Osteocyte (in vitro differentiated cells): ENCODE measurements at regions not wholly inside any gene's neighbourhood (a gene's known extent, or its start where the extent isn't known, plus 50 kb on each side); places are given as distances from the start of the nearest gene placed in this dataset.

Experiments
- DNase-seq: peaks from one replicate; pipeline ENCODE4 v3.0.0; 2021; ENCODE audit warnings: mixed read lengths; ENCODE audit not compliant: unreplicated experiment; ENCODE audit errors: extremely low spot score
- H3K27ac Mint-ChIP-seq: one replicate; pipeline ENCODE4 v1.8.0; 2021; ENCODE audit warnings: mild to moderate bottlenecking, mixed read lengths; ENCODE audit not compliant: unreplicated experiment
- H3K27me3 Mint-ChIP-seq: one replicate; pipeline ENCODE4 v1.8.0; 2021; ENCODE audit warnings: mixed read lengths; ENCODE audit not compliant: unreplicated experiment
- H3K36me3 Mint-ChIP-seq: one replicate; pipeline ENCODE4 v1.8.0; 2021; ENCODE audit warnings: mixed read lengths; ENCODE audit not compliant: unreplicated experiment
- H3K4me1 Mint-ChIP-seq: one replicate; pipeline ENCODE4 v1.8.0; 2021; ENCODE audit warnings: mixed read lengths; ENCODE audit not compliant: unreplicated experiment
- H3K4me3 Mint-ChIP-seq: one replicate; pipeline ENCODE4 v1.8.0; 2021; ENCODE audit warnings: mild to moderate bottlenecking, moderate library complexity, mixed read lengths; ENCODE audit not compliant: unreplicated experiment
- H3K9me3 Mint-ChIP-seq: one replicate; pipeline ENCODE4 v1.8.0; 2021; ENCODE audit warnings: mixed read lengths; ENCODE audit not compliant: unreplicated experiment
- TF ChIP-seq, protein P1 (sequence below): fragments of 200-600 bp; sonication (generic); IDR thresholded peaks from 2 replicates; pipeline ENCODE4 v1.5.0; 2021; ENCODE audit warnings: antibody characterized with exemption, mild to moderate bottlenecking, moderate library complexity

DNA sequence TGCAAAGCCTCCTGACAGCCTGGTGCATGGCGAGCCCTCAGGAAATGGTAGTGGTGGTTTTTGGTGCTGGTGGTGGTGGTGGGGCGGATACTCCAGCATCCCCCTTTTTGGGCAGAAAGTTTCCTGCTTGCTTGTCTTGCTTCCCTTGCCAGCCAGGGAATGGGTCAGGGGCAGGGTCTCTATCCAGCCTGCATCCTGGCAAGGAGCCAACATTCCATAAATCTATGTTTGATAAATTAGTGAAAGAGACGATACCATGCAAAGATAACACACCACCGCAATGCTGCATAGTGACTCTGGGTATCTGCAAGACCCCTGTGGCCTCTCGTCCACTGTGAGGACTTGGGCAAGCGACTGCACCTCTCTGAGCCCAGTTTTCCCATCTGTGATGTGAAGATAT lies 246.2 kb downstream of the LRFN2 start:
- Mint-ChIP-seq H3K4me1 (no peaks in the 10 kb centered on the region), H3K27ac (no peak overlapping the region), H3K4me3 (no peak overlapping the region), H3K9me3 (no peaks in the 10 kb centered on the region), H3K36me3 (no peaks in the 10 kb centered on the region), H3K27me3 (peaks cover 38% of the 10 kb centered on the region)
- TF ChIP-seq, protein P1, sequence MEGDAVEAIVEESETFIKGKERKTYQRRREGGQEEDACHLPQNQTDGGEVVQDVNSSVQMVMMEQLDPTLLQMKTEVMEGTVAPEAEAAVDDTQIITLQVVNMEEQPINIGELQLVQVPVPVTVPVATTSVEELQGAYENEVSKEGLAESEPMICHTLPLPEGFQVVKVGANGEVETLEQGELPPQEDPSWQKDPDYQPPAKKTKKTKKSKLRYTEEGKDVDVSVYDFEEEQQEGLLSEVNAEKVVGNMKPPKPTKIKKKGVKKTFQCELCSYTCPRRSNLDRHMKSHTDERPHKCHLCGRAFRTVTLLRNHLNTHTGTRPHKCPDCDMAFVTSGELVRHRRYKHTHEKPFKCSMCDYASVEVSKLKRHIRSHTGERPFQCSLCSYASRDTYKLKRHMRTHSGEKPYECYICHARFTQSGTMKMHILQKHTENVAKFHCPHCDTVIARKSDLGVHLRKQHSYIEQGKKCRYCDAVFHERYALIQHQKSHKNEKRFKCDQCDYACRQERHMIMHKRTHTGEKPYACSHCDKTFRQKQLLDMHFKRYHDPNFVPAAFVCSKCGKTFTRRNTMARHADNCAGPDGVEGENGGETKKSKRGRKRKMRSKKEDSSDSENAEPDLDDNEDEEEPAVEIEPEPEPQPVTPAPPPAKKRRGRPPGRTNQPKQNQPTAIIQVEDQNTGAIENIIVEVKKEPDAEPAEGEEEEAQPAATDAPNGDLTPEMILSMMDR = no peak
- DNase-seq = no peak

DNA sequence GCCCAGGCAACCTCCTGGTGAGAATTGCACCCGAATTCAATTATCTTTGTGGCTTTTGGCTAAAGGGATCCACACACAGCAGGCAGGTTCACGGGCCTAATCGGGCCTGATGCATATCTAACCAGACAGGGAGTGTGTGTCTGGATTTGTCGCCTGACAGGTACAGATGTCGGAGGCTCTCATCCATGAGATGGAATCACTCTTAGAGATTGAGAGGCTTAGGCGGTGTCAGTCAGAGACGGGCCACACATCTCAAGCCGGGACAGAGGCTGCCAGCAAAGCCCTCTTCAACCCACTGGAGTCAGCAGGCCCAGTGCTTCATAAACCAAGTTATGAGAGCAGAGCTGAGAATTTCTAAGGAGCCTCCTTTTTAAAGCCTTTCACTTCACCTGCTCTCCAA lies 247.0 kb downstream of the LRFN2 start:
- DNase-seq = no peak
- TF ChIP-seq, protein P1 = no peak
- H3K36me3 Mint-ChIP-seq = no peaks in the 10 kb centered on the region
- H3K27me3 Mint-ChIP-seq = peaks cover 46% of the 10 kb centered on the region
- H3K9me3 Mint-ChIP-seq = no peaks in the 10 kb centered on the region
- H3K4me3 Mint-ChIP-seq = no peak overlapping the region
- H3K4me1 Mint-ChIP-seq = no peaks in the 10 kb centered on the region
- no peak overlapping the region for H3K27ac Mint-ChIP-seq

DNA sequence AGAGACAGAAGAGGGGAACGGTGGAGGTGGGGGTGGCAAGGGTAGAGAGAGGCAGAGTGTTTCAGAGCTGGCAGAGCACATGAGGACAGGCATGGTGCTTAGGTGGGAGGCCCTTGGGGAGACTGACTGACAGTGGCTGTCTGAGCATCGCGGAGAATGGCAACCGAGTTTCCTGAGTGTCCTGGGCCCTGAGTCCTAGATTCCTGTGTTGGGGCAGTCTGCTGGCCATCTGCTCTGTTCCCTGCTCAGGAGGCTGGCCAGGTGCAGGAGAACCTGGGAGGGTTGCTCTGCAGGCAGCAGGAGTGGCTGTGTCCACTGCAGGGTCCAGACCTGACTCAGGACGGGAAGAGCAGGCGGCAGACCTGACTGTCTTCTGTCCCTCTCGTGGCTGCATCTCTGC lies 248.9 kb downstream of the LRFN2 start:
- H3K4me3 Mint-ChIP-seq = no peak overlapping the region
- H3K4me1 Mint-ChIP-seq = no peaks in the 10 kb centered on the region
- H3K9me3 Mint-ChIP-seq = no peaks in the 10 kb centered on the region
- H3K27ac Mint-ChIP-seq = no peak overlapping the region
- H3K36me3 Mint-ChIP-seq = no peaks in the 10 kb centered on the region
- DNase-seq = no peak
- H3K27me3 Mint-ChIP-seq = peaks cover 49% of the 10 kb centered on the region
- TF ChIP-seq, protein P1 = no peak

DNA sequence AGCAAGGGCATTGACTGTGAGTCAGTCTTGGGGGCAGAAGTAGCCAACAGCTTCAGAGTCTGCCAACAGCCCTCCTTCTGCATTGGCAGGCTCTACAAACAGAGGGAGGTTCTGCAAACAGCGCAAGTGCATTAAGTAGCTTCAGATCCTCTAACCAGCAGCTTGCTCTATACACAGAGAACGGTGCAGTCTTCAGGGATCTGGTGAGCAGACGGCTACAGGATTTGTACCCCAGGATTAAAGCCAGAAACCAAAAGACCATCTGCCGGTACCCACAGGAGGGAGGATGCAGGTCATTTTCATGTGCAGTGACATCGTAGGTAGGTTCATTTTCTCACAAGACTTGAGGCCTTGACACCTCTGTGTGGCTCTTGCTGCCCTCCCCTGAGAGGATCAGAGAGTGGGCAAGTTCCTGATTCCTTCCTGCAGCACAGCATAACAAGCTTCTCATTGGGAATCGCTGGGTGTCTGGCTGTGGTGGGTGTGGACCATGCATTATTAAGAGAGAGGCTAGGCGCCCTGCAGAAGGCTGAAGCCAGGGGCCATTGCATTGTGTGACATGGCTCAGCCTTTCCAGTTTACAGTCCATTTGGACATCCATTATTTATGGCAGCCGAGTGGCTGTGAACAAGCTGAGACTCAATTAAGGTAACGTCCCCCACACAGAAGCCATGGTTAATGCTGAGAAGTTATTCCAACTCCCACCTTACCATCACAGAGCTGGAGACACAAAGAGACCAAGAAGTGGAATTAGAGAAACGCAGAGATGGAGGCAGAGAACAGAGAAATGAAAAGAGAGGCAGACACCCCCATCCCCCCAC lies 250.0 kb downstream of the LRFN2 start:
- H3K4me3 Mint-ChIP-seq = no peak overlapping the region
- no peak for DNase-seq
- H3K36me3 Mint-ChIP-seq = no peaks in the 10 kb centered on the region
- H3K9me3 Mint-ChIP-seq = no peaks in the 10 kb centered on the region
- H3K4me1 Mint-ChIP-seq = no peaks in the 10 kb centered on the region
- TF ChIP-seq, protein P1 = no peak
- no peak overlapping the region for H3K27ac Mint-ChIP-seq
- peaks cover 49% of the 10 kb centered on the region for H3K27me3 Mint-ChIP-seq

DNA sequence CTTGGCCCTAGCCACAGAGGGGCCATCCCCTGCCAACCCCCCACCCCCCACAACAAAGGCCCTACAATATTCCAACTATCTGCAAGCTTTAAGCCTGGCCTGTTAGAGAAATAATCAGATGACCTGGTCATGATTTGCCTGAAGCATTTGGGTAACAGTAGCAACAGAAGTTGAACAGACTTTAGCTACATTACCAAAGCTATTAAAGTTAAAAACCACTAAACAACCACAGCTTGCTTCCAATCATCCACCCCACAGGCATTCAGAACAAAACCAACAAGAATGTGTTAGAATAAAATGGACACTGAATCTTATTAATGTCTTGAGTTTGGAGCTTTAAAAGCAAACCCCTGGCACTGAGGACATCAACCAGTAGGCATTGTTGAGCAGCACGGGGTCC lies 250.9 kb downstream of the LRFN2 start:
- H3K27ac Mint-ChIP-seq = no peak overlapping the region
- no peaks in the 10 kb centered on the region for H3K4me1 Mint-ChIP-seq
- H3K27me3 Mint-ChIP-seq = peaks cover 48% of the 10 kb centered on the region
- no peaks in the 10 kb centered on the region for H3K36me3 Mint-ChIP-seq
- TF ChIP-seq, protein P1 = no peak
- H3K4me3 Mint-ChIP-seq = no peak overlapping the region
- H3K9me3 Mint-ChIP-seq = no peaks in the 10 kb centered on the region
- no peak for DNase-seq
